LHCN-M2 (cell line): ENCODE measurements at regions not wholly inside any gene's neighbourhood (a gene's known extent, or its start where the extent isn't known, plus 50 kb on each side); places are given as distances from the start of the nearest gene placed in this dataset.

ENCODE experiments used
- DNase-seq: peaks from one replicate; pipeline ENCODE4 v3.0.0-alpha.2; 2012; ENCODE audit warnings: low read depth

GRCh38 chr6:113632220-113632864 lies 224.8 kb upstream of the MARCKS start:
- DNase-seq: peak; percentile 87

- no peak for DNase-seq
These were observed 223.5 kb upstream of the MARCKS start for GRCh38 chr6:113633638-113634037.

- peak; percentile 42 for DNase-seq
These were observed 222.6 kb upstream of the MARCKS start for GRCh38 chr6:113634352-113635163.

GRCh38 chr6:113635222-113635986 lies 221.7 kb upstream of the MARCKS start:
- DNase-seq: no peak

GRCh38 chr6:113636357-113636824 lies 220.8 kb upstream of the MARCKS start:
- no peak for DNase-seq

GRCh38 chr6:113640051-113640450 lies 217.1 kb upstream of the MARCKS start:
- no peak for DNase-seq

- no peak for DNase-seq
These were observed 215.0 kb upstream of the MARCKS start for GRCh38 chr6:113642001-113642713.

- DNase-seq: no peak
These were observed 214.3 kb upstream of the MARCKS start for GRCh38 chr6:113642714-113643406.

- DNase-seq: no peak
These were observed 213.8 kb upstream of the MARCKS start for GRCh38 chr6:113643407-113643770.

GRCh38 chr6:113644861-113645575 lies 212.1 kb upstream of the MARCKS start:
- DNase-seq: peak; percentile 94

- peak; percentile 86 for DNase-seq
These were observed 211.6 kb upstream of the MARCKS start for GRCh38 chr6:113645576-113645970.

GRCh38 chr6:113645986-113646385 lies 211.2 kb upstream of the MARCKS start:
- no peak for DNase-seq

- DNase-seq: no peak
These were observed 210.4 kb upstream of the MARCKS start for GRCh38 chr6:113646701-113647100.

GRCh38 chr6:113647143-113647889 lies 209.8 kb upstream of the MARCKS start:
- DNase-seq: no peak

GRCh38 chr6:113648698-113649097 lies 208.4 kb upstream of the MARCKS start:
- no peak for DNase-seq

- DNase-seq: no peak
These were observed 207.9 kb upstream of the MARCKS start for GRCh38 chr6:113649276-113649675.

- DNase-seq: no peak
These were observed 207.1 kb upstream of the MARCKS start for GRCh38 chr6:113649880-113650609.

- DNase-seq: no peak
These were observed 206.6 kb upstream of the MARCKS start for GRCh38 chr6:113650610-113650979.

GRCh38 chr6:113651120-113651519 lies 206.0 kb upstream of the MARCKS start:
- DNase-seq: no peak
